Fibroblast of skin of left biceps (primary cell): ENCODE measurements at regions not wholly inside any gene's neighbourhood (a gene's known extent, or its start where the extent isn't known, plus 50 kb on each side); places are given as distances from the start of the nearest gene placed in this dataset.

ENCODE experiments used
- DNase-seq, 2 experiments: peaks; one replicate each; pipeline ENCODE4 v3.0.0-alpha.2; 2013; ENCODE audit warnings: low read depth in 2 of 2

GRCh38 chr20:40738976-40739375, 49.9 kb upstream of the MAFB start:
- no peak for DNase-seq

DNA sequence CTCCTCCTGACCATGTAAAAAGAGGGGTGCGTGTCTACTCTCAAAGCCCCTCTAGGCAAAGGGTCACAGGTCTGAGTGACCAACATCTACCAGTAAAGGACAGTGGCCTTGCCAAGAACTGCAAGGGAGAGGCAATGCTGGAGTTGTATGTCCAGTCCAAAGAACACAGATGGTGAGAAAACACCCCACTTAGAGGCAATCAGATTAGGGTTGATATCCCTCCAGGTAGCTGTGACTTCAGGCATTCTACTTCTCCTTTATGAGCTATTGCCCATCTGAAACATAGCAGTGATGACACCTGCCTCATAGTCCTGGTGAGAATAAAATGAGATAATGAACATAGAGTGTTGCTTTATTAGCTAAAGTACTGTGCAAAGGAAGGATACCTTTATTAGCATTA, 50.8 kb upstream of the MAFB start:
- DNase-seq = no peak

DNA sequence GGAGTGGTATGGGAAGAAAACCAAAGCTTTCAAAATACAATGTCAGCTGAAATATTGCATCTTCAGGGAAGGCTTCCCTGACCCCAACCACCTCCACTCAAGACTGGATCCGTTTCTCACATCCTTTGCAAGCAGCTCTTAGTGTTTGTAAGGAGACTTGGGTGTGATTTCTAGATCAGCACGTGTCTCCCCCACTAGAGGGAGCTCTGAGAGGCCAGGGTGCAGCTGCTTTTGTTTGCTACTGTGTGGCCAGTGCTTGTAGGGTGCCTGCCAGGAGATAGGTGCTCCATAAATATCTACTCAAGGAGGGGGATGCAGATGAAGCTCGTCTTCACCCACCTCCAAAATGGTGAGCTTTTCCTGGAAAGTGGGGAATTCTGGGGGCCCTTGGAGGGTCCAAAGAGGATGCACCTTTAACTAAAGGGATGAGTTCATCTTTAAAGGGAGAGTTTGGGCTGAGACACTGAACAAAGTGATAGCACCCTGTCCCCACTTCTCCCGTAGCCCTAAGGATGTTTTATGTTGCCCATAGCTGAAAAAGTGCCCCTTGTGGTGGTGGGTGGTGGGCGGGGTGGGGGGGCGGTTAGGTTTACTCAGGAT, 52.6 kb upstream of the MAFB start:
- no peak for DNase-seq

GRCh38 chr20:40743141-40743775, 54.2 kb upstream of the MAFB start:
- DNase-seq = no peak

- no peak for DNase-seq
Measured at GRCh38 chr20:40744072-40744817, 55.2 kb upstream of the MAFB start.

GRCh38 chr20:40744818-40745175, 55.8 kb upstream of the MAFB start:
- no peak for DNase-seq

- no peak for DNase-seq
Measured at GRCh38 chr20:40746251-40746650, 57.2 kb upstream of the MAFB start.

DNA sequence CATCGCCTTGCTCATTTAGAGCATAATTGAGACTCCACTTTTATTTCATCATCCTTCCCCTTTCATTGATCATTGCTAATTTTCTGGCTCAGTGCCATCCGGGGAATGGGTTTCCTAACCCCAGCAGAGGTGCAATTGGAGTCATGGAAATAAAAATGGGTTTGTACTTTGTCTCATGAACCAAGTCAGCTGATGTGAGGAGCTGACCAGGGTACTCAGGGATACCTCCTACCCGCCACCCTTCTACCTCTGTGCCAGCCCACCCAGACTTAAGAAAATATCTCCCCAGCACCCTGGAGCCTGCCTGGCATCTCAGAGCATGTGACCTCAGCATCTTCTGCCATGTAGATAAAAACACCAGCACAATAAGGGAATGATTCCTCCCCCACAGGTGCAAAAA, 59.1 kb upstream of the MAFB start:
- no peak for DNase-seq

GRCh38 chr20:40749985-40750506, 61.0 kb upstream of the MAFB start:
- no peak for DNase-seq

GRCh38 chr20:40750541-40751035, 61.6 kb upstream of the MAFB start:
- no peak for DNase-seq

DNA sequence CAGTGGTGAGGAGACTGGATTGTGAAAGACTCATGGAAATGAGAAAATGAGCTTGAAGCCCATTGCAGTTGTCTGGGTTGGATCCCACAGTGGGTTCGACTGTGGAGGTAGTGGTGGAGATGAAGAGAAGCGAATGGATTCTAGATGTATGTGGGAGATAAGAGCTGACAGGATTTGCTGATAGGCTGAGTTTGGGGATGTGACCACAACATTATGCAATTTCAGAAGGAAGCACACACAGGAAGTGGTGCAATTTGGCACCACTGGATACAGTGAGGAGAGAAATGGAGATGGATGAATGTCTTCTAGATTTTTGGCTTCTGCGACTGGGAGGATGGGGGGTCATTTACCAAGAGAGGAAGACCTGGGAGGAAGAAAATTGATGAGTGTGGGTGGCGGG, 64.4 kb upstream of the MAFB start:
- DNase-seq = no peak

- DNase-seq = no peak
Measured at GRCh38 chr20:40754339-40754943, 65.4 kb upstream of the MAFB start.

GRCh38 chr20:40757087-40757486, 68.1 kb upstream of the MAFB start:
- no peak for DNase-seq

DNA sequence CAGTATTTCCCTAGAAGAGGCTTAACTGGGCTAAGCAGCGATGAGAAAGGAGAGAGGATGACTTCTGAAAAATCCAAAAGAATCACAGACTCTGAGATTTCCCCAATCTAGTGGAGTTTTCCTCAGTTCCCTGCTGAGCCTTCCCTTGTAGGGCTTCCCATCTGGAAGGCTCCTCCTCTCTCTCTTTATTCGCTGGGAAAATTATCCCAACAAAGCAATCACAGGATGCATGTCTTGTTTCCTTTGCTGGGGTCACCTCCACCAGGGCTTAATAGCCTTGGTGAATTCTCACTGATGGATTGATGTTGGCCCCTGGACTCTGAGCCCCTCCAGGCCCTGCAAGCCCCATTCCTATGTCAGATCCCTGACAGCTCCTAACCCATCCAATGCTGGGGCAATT, 69.8 kb upstream of the MAFB start:
- no peak for DNase-seq

DNA sequence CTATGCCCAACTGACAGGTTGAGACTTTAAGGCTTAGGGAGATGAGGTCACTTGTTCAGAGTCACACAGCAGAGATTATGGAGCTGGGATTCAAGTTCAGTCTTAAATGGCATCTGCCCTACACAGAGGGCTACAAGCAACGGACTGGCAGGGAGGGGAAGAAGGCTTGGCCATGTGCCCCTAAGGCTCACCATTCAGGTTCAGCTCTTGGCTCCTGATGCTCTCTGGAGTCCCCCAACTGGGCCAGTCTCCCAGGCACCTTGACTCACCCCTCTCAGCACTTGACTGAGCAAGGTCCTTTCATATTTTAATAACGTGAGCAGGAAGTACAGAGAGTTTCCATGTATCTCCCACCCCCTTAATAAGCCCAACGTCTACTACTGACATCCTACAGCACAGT, 71.4 kb upstream of the MAFB start:
- no peak for DNase-seq

- DNase-seq = no peak
Measured at GRCh38 chr20:40763646-40764295, 74.7 kb upstream of the MAFB start.

DNA sequence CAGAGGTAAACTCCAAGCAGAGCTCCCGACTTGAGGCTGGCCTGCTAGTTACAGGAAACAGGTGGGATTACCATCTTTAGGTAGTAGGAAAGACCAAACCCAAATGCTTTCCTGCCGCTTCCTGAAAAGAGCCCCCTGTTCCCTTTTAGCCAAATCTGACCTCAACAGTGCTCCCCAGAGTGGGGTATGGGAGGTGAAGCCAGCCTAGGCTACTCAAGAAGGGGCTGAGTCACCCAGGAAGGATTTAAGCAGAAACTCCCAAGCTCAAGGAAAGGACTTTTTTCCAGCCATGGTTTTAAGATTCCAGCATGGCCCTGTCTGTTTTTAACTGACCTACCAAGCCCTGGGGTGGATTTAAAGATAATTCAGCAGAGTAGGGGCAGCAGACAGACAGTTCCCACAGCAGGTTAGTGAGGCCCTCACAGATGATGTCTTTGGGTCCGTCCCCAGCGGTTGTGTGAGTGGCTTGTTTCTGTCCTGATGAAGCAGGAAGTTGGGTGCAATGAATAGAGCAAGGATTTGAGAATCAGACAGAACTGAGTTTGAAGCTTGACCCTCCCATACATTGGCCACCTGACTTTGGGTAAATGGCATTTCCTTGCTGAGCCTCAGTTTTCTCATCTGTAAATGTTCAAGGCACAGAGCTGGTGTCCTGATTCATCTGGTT, 76.9 kb upstream of the MAFB start:
- no peak for DNase-seq

DNA sequence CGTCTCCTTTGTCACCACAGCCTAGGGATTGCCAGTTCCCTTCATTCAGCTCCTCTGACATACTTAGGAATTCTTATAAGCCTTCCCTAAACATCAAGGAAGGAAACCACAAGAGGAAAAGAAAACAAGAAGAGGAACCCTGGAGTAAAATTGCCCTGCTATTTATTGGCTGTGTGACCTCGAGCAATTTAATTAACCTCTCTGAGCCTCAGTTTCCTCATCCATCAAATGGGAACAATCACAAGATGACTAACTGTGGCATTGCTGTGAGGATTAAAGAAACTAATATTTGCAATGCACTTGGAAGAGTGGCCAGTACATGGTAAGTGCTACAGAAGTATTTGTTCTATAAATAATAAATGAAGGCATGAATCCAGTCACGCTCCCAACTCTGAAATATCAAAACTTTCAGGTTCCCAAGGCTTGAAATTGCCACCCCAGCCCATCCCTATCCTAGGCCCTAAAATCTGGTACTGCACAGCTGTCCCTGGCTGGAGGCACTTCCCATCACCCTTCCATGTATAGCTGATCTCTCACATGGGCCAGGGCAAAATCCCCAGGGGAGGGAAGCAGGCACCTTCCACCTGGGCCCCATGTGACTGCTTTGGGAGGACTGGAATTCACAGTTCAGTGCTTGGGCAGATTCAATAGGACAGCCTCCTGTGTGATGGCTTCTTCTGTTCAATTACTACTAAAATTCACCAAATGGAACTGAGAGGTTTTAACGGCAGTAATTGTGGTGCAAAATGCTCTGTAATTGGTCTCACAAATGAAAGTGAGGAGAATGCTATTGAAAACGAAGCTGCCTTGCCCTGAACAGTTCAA, 78.0 kb upstream of the MAFB start:
- DNase-seq = no peak

- DNase-seq = no peak
Measured at GRCh38 chr20:40767615-40767924, 78.5 kb upstream of the MAFB start.

DNA sequence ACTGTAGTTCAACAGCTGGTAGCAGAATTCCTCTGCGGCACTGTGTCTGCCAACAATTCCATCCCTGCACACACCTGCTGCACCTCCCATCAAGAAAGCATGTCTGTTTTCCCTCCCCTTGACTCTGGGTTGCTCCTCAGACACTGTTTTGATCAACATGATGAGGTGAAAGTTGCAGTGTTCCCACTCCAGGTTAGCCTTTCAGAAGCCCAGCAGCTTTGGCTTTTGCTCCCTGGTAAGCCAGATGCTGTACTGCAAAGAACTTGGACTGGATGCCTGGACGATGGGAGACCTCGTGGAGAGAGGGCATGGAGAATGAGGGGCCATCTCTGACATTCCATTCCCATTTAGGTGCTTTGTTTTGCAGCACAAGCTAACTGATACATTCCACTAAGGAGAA, 79.1 kb upstream of the MAFB start:
- no peak for DNase-seq
